Sciatic nerve (tissue), 2 donors: ENCODE measurements at regions not wholly inside any gene's neighbourhood (a gene's known extent, or its start where the extent isn't known, plus 50 kb on each side); places are given as distances from the start of the nearest gene placed in this dataset.
A peak's percentile ranks its signal among the peaks of the same experiment; 100 is the strongest.

ENCODE experiments used
- ATAC-seq: fragments of 200-7000 bp; cut with Tn5 transposase; one replicate; pipeline ENCODE4 v1.9.1; 2020; ENCODE audit warnings: mild to moderate bottlenecking, moderate library complexity
- DNase-seq: peaks from one replicate; pipeline ENCODE4 v3.0.0-alpha.2; 2020; ENCODE audit warnings: low spot score
- intact Hi-C: fragments of 100-400 bp; cut with DNase I; formaldehyde crosslinking; loops from one replicate; pipeline ENCODE4 v1.14.2; 2022
- donor health status: DM: no; HTN: no; CAD: no.
- donor health status: DM: no; HTN: no; CAD: no.

GRCh38 chr5:103465891-103466290 lies 96.7 kb downstream of the NUDT12 start:
- DNase-seq (no peak), ATAC-seq (peak; percentile 34)
- intact Hi-C loops: no loop called here

DNA sequence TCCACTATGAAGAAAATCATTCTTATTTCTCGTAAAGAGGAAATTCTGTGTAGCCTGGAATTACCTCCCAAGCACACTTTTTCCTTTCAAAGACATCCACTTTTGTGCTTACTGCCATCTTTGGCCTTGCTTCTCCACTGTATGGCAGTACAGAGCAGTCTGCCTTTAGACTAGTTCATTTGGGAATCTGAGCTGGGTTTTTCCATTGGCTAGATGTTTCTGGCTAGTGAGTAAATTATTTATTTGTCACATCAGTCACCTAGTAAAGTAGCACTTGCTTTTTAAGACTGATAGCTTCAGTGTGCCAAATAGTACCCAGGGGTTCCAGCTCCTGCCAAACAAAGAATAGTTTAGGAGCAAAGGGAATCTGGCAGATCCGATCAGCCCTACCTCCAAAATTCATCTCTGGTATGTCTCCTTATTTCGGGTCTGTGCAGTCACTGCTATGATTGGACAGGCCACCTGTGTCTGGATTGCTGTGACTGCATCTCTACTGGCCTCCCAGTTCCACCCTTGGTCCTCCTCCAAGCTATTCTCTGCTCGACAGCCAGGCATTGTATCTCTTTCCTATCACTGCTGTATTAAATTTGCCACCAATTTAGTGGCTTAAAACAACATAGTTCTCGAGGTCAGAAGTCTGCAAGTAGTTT lies 97.6 kb downstream of the NUDT12 start:
- peak; percentile 38 for ATAC-seq
- intact Hi-C loops: no loop called here
- no peak for DNase-seq

- no peak for DNase-seq
- intact Hi-C loops: no loop called here
- no peak for ATAC-seq
Observed at GRCh38 chr5:103463261-103463660, 99.3 kb downstream of the NUDT12 start.

DNA sequence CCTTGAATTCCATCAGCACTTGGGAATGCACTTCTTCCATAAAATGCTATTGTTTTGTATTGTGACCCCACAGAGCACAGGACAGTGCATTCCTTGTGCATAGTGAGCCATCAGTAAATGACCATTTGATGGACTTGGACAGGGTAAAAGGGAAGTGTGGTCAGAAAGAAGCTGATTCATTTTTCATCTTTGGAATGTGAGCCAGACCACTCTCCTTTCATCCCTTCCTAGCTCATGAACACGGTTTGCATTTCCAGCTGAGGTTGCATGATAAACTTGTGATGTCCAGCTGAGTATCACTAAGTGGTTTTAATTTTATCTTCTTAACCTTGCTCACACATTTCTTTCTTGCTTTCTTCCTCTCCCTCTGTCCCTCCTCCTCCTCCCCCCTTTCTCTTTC lies 101.3 kb downstream of the NUDT12 start:
- DNase-seq: no peak
- intact Hi-C loops: no loop called here
- no peak for ATAC-seq

- DNase-seq (no peak), ATAC-seq (no peak)
- intact Hi-C loops: no loop called here
Observed at GRCh38 chr5:103458497-103459040, 104.0 kb downstream of the NUDT12 start.

GRCh38 chr5:103456476-103456875 lies 106.1 kb downstream of the NUDT12 start:
- DNase-seq (no peak), ATAC-seq (no peak)
- intact Hi-C loops: no loop called here

DNA sequence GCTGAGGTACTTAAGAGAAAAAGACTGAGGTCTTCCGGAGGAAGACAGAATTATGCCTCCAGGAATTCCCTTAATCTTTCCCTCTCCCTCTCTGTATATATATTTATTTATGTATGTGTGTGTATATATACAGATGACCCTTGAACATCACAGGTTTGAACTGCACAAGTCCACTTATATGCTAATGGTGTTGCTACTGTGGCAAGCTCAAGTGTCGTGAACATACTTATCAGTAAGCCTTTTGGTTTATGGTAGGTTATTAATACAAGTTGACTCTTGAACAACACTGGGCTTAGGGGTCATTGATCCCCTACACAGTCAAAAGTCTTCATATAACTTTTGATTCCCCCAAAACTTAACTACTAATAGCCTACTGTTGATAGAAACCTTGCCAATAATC lies 106.8 kb downstream of the NUDT12 start:
- DNase-seq (no peak), ATAC-seq (no peak)
- intact Hi-C loops: no loop called here

- intact Hi-C loops: no loop called here
- DNase-seq (no peak), ATAC-seq (no peak)
Observed at GRCh38 chr5:103454770-103455169, 107.8 kb downstream of the NUDT12 start.

DNA sequence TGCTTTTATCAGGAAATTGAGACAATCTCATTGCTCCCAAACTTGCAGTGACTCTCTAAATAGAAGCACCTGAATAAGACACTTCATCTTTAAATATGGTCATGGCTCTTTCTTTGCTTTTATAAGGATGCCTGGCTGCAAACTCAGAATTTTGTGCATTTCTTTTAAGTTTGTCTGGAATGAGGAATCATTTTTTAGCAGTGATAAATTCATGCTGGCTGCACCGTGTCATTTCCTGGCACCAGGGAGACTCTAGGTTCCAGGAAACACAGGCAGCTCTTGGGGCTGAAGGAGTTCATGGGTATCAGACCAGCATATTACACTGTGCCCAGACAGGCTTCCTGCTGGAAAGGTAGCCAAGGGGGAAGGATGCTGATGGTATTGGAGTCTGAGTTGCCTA lies 109.9 kb downstream of the NUDT12 start:
- ATAC-seq (no peak), DNase-seq (no peak)
- intact Hi-C loops: no loop called here

DNA sequence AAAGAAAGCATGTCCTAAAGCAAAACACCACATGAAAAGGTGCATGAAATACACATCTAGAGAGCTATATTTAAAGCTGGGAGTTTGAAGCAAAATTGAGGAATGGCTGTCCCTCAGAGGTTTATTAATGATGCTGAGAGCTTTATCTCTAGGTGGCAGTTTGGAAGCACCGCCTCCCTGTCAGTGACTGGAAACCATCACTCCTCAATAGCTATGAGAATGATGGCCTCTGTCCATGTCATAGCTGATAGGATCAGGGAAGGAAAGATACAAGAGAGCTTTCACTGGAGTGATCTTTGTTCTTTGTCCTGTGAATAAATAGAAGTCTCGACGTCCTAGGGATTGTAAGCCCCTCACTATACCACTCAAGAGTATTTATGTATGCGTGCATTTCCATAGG lies 110.5 kb downstream of the NUDT12 start:
- intact Hi-C loops: no loop called here
- DNase-seq (no peak), ATAC-seq (no peak)

DNA sequence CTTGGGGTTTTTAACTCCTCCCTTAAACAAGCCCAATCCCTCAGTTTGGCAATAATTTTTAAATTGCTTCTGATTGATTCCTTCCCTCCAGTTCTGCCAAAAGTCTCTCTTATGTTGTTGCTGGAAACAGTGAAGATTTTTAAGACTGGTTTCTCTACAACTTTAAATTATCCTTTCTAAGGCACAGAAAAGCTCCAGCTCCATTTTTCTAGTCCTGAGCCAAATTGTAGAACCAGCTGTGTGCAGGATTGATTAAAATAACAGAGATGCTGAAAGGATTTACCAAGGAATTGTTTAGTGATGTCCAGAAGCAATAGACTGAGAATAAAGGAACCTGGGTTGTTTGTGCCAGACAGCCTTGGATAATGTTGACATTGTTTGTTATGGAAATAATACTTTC lies 111.3 kb downstream of the NUDT12 start:
- no peak for DNase-seq
- ATAC-seq: no peak
- intact Hi-C loops: no loop called here

DNA sequence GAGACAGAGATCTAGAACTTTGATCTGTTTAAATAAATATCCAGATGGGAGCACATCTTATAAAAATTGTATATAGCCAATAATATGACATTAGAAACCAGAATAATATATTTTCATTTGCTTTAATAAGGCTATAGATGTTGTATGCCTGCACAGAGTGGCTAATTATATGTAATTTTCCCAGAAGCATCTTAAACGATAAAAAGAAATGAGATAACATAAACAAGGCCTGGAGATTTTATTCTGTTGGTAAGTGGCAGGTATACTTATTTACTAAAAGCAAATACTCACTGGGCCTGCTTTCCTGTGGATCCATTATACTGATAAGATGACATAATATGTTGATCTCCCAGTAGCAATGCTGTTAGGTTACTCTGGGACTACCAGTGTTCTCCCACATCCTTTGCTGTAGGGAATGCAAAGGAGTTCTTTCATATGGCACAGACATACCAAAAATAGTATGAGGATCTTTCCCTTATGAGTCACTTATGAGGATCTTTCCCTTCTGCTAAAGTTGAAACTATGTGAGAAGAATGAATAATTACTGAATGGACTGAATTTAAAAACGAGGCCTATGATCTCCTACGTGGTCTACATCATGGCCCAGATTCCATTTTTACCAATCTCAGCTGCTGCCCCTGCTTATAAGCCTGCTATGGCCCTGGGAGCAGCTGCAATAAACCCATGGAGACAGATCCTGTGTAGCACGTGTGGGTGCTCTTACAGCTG lies 112.1 kb downstream of the NUDT12 start:
- ATAC-seq (no peak), DNase-seq (no peak)
- intact Hi-C loops: no loop called here

DNA sequence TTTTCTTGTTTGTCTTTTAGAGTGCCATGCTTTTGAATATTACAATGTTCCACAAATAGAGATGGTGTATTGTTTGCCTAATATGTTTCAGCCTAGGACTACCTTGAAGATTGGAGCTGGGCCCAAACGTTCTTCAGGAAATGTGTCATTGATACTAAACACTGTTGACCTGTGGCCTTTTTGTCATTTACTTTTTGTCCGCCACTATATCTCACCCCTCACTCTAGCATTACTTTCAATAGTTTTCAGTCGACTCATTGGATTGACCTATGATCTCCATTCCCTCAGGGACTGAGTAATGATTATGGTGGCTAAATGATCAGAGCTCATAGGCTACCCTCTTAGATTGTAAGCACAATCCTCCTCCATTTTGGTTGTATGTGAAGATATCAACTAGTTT lies 115.8 kb downstream of the NUDT12 start:
- intact Hi-C loops: no loop called here
- ATAC-seq (no peak), DNase-seq (no peak)

DNA sequence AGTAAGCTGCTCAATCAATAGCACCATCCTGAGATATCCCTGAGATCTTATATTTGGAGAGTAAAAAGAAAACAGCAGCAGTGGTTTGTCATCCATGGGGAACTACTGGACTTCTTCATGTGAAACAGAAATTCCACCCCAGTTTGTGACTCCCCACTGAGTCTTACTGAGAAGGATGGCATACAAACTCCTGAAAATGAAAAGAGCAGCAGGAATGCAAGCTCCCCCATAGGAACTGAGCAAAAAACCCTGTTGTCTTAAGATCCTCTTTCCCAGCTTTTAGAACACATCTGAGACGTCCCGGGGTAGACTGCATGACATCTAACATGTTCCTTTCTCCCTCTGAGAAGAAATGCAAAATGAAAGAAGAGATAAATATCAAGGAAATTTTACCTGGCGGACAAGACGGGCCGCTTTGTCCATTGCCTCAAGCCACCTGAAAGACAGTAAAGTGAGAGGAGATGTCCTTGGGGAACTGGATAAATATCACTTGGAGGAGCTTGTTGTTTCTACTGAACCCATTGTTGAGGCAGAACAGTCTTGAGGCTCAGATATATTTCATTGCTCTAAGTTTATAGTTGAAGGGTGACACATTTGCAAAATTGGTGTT lies 117.1 kb downstream of the NUDT12 start:
- no peak for DNase-seq
- intact Hi-C loops: no loop called here
- ATAC-seq: no peak

- ATAC-seq: no peak
Observed at GRCh38 chr5:103444333-103445038, 118.1 kb downstream of the NUDT12 start.

GRCh38 chr5:103442750-103443149 lies 119.8 kb downstream of the NUDT12 start:
- intact Hi-C loops: no loop called here
- DNase-seq (no peak), ATAC-seq (no peak)

More at GRCh38 chr5:103444333-103445038, 118.1 kb downstream of the NUDT12 start:
- no peak for DNase-seq
- intact Hi-C loops: no loop called here

GRCh38 chr5:103441523-103441922 lies 121.1 kb downstream of the NUDT12 start:
- intact Hi-C loops: no loop called here
- DNase-seq (no peak), ATAC-seq (no peak)

DNA sequence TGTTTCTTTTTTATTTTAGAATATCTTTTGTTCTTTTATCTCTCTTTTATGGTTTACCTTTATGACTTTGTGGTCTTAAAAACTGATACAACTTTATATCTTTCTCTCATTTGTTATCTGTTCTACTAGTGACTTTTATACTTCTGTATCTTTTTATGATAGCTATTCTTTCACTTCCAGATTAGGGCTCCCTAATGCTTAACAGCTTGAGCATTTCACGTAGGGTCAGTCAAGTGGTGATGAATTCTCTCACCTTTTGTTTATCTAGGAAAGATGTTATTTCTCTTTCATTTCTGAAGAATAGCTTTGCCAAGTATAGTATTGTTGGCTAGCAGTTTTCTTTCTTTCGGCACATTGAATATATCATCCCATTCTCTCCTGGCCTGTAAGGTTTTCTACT lies 123.6 kb downstream of the NUDT12 start:
- ATAC-seq: no peak
- intact Hi-C loops: no loop called here
- no peak for DNase-seq

- no peak for DNase-seq
- no peak for ATAC-seq
- intact Hi-C loops: no loop called here
Observed at GRCh38 chr5:103436656-103437055, 125.9 kb downstream of the NUDT12 start.

GRCh38 chr5:103436112-103436511 lies 126.5 kb downstream of the NUDT12 start:
- DNase-seq (no peak), ATAC-seq (no peak)
- intact Hi-C loops: no loop called here
